Peyer's patch (tissue), 4 donors: ENCODE measurements at regions not wholly inside any gene's neighbourhood (a gene's known extent, or its start where the extent isn't known, plus 50 kb on each side); places are given as distances from the start of the nearest gene placed in this dataset.

Source experiments
- DNase-seq, 3 donors: peaks; one replicate each; pipeline ENCODE4 v3.0.0-alpha.2; 2017 to 2019
- H3K27ac ChIP-seq, 4 donors: fragments of 200-600 bp; sonication (generic); one replicate each; pipeline ENCODE4 v1.5.1; 2016 to 2019
- H3K27me3 ChIP-seq, 2 donors: fragments of 200-600 bp; sonication (generic); one replicate each; pipeline ENCODE4 v1.5.1; 2019
- H3K36me3 ChIP-seq, 3 donors: fragments of 200-600 bp; sonication (generic); one replicate each; pipeline ENCODE4 v1.5.1; 2016 to 2019
- H3K4me1 ChIP-seq, 4 donors: fragments of 200-600 bp; sonication (generic); one replicate each; pipeline ENCODE4 v1.5.1; 2016 to 2019
- H3K4me3 ChIP-seq, 4 donors: fragments of 200-600 bp; sonication (generic); 1 replicate in 3 of 4; 2 replicates in 1 of 4; pipeline ENCODE4 v1.5.1; 2016 to 2019; ENCODE audit warnings: mild to moderate bottlenecking in 1 of 4
- H3K9me3 ChIP-seq, 4 donors: fragments of 200-600 bp; sonication (generic); one replicate each; pipeline ENCODE4 v1.5.1; 2016 to 2019; ENCODE audit warnings: mild to moderate bottlenecking in 1 of 4
- POLR2A ChIP-seq, 2 donors: fragments of 450-650 bp; IDR thresholded peaks; one replicate each; pipeline ENCODE4 v1.5.1; 2017; ENCODE audit warnings: antibody characterized with exemption in 2 of 2, mild to moderate bottlenecking in 2 of 2, moderate library complexity in 2 of 2
- TF ChIP-seq, protein P1 (sequence below), 6 experiments: fragments of 450-650 bp in 4 of 6; fragments of 200-600 bp in 2 of 6; sonication (generic) in 1 of 6; IDR thresholded peaks; one replicate each; pipeline ENCODE4 v1.5.1; 2017 to 2019; ENCODE audit warnings: antibody characterized with exemption in 6 of 6, mild to moderate bottlenecking in 3 of 6, moderate library complexity in 1 of 6

DNA sequence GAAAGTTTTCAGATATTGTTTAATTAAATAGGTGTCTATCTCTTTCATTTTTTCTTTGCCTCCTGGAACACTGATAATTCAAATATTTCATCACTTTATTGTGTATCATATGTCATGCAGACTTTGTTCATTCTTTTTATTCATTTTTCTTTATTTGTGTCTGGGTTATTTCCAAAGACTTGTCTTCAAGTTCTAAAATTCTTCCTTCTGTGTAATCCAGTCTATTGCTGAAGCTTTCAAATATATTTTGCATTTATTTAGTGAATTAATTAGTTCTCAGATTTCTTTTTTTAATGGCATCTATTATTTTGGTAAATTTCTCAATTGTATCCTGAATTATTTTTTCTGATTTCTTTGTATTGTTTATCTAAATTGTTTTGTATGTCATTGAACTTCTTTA is 70.1 kb downstream of the ZNF330 start:
- no peaks in the 10 kb centered on the region for H3K4me1 ChIP-seq

DNA sequence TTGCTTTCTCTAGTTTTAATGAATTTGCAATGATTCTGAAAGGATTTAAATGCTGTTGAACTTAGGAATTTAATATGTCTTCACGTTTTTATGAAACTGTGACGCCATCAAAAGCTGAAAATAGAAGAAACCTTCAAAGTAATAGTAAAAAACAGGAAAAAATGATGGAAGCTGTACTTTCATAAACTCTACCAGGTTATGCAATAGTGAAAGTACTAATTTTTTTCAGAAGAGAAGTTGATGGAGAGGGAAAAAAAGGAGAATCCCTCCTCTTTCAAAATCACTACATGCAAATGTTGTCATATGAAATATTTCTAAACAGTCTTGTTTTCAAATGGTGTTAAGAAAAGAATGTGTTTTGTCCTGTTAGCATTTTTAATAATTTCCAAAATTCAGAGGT is 73.6 kb downstream of the ZNF330 start:
- Histone ChIP-seq H3K9me3 (no peaks in the 10 kb centered on the region), H3K36me3 (no peaks in the 10 kb centered on the region), H3K4me1 (no peaks in the 10 kb centered on the region), H3K27me3 (no peaks in the 10 kb centered on the region), H3K4me3 (no peak overlapping the region), H3K27ac (no peak overlapping the region)
- DNase-seq, result no peak
- TF ChIP-seq, protein P1, sequence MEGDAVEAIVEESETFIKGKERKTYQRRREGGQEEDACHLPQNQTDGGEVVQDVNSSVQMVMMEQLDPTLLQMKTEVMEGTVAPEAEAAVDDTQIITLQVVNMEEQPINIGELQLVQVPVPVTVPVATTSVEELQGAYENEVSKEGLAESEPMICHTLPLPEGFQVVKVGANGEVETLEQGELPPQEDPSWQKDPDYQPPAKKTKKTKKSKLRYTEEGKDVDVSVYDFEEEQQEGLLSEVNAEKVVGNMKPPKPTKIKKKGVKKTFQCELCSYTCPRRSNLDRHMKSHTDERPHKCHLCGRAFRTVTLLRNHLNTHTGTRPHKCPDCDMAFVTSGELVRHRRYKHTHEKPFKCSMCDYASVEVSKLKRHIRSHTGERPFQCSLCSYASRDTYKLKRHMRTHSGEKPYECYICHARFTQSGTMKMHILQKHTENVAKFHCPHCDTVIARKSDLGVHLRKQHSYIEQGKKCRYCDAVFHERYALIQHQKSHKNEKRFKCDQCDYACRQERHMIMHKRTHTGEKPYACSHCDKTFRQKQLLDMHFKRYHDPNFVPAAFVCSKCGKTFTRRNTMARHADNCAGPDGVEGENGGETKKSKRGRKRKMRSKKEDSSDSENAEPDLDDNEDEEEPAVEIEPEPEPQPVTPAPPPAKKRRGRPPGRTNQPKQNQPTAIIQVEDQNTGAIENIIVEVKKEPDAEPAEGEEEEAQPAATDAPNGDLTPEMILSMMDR (IDR thresholded peaks at IDR 0.05), result no peak
- TF ChIP-seq POLR2A (IDR thresholded peaks at IDR 0.05), result no peak

More for the DNA sequence above, 70.1 kb downstream of the ZNF330 start:
- Histone ChIP-seq H3K9me3 (no peaks in the 10 kb centered on the region), H3K27me3 (no peaks in the 10 kb centered on the region), H3K36me3 (no peaks in the 10 kb centered on the region), H3K27ac (no peak overlapping the region), H3K4me3 (no peak overlapping the region)
- TF ChIP-seq POLR2A (IDR thresholded peaks at IDR 0.05), result no peak
- no peak for DNase-seq

DNA sequence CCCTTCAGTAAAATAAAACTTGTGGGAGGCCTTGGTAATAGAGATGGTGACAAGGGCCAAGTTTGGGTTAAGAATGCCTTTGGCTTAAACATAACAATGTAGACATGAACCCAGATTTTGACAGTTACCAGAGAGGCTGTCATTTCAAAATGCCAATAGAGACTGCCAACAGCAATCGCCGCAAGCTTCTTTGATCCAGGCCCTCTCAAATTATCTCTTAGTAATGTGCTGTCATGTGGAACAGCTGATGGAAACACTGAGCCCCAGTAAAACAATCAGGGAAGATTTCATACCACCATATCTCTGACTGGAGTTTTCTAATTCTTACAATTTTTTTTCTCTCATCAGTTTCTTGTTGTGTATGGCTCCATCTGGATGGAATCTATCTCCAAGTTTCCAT is 80.5 kb downstream of the ZNF330 start:
- no peak for DNase-seq
- no peak for TF ChIP-seq POLR2A (IDR thresholded peaks at IDR 0.05)
- TF ChIP-seq, protein P1 (IDR thresholded peaks at IDR 0.05), result no peak
- no peak overlapping the region for H3K27ac ChIP-seq
- no peaks in the 10 kb centered on the region for H3K4me1 ChIP-seq
- no peaks in the 10 kb centered on the region for H3K36me3 ChIP-seq
- H3K27me3 ChIP-seq, result no peaks in the 10 kb centered on the region
- H3K4me3 ChIP-seq, result no peak overlapping the region
- H3K9me3 ChIP-seq, result no peaks in the 10 kb centered on the region

DNA sequence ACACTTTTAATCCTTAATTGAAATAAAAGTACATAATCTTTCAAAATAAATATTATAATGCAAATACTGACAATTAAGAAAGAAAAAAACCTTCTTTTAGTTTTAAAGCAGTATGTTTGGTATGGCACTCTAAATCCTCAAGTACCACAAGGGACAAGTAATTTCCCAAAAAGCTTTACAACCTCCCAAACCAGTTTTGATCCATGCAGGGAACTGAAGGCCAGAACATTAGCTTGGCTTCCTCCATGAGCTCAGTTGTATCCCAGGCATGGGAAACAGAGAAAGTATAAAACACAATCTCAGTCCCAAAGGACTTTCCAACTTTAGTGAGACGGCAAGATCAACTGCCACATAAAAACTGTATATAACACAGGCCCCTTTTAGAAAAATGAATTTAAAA is 82.2 kb downstream of the ZNF330 start:
- Histone ChIP-seq H3K4me3 (no peak overlapping the region), H3K27ac (no peak overlapping the region), H3K27me3 (no peaks in the 10 kb centered on the region), H3K36me3 (no peaks in the 10 kb centered on the region), H3K9me3 (no peaks in the 10 kb centered on the region), H3K4me1 (no peaks in the 10 kb centered on the region)
- no peak for TF ChIP-seq POLR2A (IDR thresholded peaks at IDR 0.05)
- TF ChIP-seq, protein P1 (IDR thresholded peaks at IDR 0.05), result no peak
- no peak for DNase-seq

DNA sequence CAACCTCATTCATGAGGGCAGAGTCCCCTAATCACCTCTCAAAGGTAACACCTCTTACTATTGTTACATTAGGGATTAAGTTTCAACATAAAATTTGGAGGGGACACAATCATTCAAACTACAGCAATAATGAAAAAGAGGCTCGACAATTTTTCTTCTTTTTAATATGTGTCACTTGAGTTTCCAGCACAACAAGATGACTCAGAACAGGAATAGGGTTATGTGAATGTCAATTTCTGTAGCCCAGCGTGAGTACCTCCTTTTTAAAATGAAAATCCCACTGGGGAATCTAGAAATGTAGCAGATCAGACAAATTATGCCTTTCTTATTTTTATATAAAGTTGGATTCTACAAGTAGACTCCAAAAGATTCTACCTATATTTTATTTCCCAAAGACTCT is 83.7 kb downstream of the ZNF330 start:
- no peaks in the 10 kb centered on the region for H3K9me3 ChIP-seq
- no peak overlapping the region for H3K4me3 ChIP-seq
- H3K36me3 ChIP-seq, result no peaks in the 10 kb centered on the region
- no peak for TF ChIP-seq POLR2A (IDR thresholded peaks at IDR 0.05)
- TF ChIP-seq, protein P1 (IDR thresholded peaks at IDR 0.05), result no peak
- no peak overlapping the region for H3K27ac ChIP-seq
- DNase-seq, result no peak
- H3K4me1 ChIP-seq, result no peaks in the 10 kb centered on the region
- H3K27me3 ChIP-seq, result no peaks in the 10 kb centered on the region

DNA sequence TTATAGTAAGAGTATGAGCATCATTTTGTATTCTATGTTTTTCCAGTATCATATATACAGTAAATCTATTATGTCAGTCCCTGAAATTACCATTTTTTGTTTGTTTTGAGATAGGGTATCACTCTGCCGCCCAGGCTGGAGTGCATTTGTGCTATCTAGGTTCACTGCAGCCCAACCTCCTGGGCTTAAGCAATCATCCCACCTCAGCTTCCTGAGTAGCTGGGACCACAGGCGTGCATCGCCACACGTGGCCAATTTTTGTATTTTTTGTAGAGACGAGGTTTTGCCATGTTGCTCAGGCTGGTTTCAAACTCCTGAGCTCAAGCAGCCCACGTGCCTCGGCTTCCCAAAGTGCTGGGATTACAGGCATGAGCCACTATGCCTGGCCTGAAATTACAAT is 85.6 kb downstream of the ZNF330 start:
- Histone ChIP-seq H3K4me3 (no peak overlapping the region), H3K27ac (no peak overlapping the region), H3K36me3 (no peaks in the 10 kb centered on the region), H3K27me3 (no peaks in the 10 kb centered on the region), H3K4me1 (no peaks in the 10 kb centered on the region), H3K9me3 (no peaks in the 10 kb centered on the region)
- DNase-seq, result no peak
- TF ChIP-seq POLR2A (IDR thresholded peaks at IDR 0.05), result no peak
- TF ChIP-seq, protein P1 (IDR thresholded peaks at IDR 0.05), result no peak
